Endothelial cell (in vitro differentiated cells): ENCODE measurements at regions not wholly inside any gene's neighbourhood (a gene's known extent, or its start where the extent isn't known, plus 50 kb on each side); places are given as distances from the start of the nearest gene placed in this dataset.

Experiments used
- DNase-seq: peaks from one replicate; pipeline ENCODE4 v3.0.0; 2021; ENCODE audit warnings: low spot score
- H3K27ac Mint-ChIP-seq: one replicate; pipeline ENCODE4 v1.8.0; 2021; ENCODE audit warnings: mixed read lengths, inconsistent platforms; ENCODE audit not compliant: unreplicated experiment
- H3K27me3 Mint-ChIP-seq: one replicate; pipeline ENCODE4 v1.8.0; 2021; ENCODE audit warnings: mild to moderate bottlenecking, moderate library complexity, mixed read lengths, inconsistent platforms; ENCODE audit not compliant: unreplicated experiment
- H3K36me3 Mint-ChIP-seq: one replicate; pipeline ENCODE4 v1.8.0; 2021; ENCODE audit warnings: mild to moderate bottlenecking, low read depth, mixed read lengths, inconsistent platforms; ENCODE audit not compliant: unreplicated experiment
- H3K4me1 Mint-ChIP-seq: one replicate; pipeline ENCODE4 v1.8.0; 2021; ENCODE audit warnings: mild to moderate bottlenecking, mixed read lengths, inconsistent platforms; ENCODE audit not compliant: unreplicated experiment
- H3K4me3 Mint-ChIP-seq: one replicate; pipeline ENCODE4 v1.8.0; 2021; ENCODE audit warnings: mild to moderate bottlenecking, mixed read lengths, inconsistent platforms; ENCODE audit not compliant: unreplicated experiment
- H3K9me3 Mint-ChIP-seq: one replicate; pipeline ENCODE4 v1.8.0; 2021; ENCODE audit warnings: mixed read lengths, inconsistent platforms; ENCODE audit not compliant: unreplicated experiment
- TF ChIP-seq, protein P1 (sequence below): fragments of 200-600 bp; sonication (generic); IDR thresholded peaks from one replicate; pipeline ENCODE4 v1.5.0; 2021; ENCODE audit warnings: antibody characterized with exemption; ENCODE audit not compliant: unreplicated experiment

DNA sequence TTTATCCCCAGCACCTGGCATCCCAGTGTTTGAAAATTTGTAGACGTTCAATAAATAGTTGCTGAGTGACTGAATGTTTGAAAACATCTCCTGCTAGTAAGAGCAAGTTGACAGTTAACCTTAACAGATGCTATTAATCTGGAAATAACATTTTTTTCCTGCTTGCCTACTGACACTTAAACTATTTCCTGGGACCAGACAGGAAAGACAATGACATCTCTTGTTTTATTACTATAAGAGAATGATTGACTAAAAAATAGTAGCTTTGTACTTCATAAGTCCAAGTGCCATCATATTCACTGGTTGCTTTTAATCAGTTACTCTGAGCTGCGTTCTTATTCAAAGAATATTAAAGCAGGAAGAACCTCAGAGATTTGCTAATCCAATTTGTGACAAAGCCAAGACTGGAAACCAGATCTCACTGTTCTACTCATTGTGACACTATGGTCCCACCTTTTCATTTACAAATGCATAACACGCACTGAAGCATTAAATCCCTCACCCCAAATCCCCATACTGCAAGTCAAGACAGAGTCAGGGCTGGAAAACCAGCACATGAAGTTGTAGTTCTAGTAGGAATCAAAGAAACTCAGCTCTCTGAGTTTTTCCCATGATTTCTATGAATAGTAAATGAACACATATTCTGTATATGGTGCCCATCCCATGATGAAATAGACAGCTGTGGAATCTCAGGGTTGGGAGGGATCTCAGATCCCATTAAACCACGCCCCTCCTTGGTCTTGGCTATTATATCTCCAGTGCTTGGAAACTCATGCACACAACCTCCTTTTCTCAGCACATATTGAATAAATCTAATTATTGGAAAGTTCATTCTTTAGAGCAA is 212.7 kb upstream of the P2RY1 start:
- Mint-ChIP-seq H3K27ac (no peak overlapping the region), H3K36me3 (no peaks in the 10 kb centered on the region), H3K27me3 (no peaks in the 10 kb centered on the region), H3K4me3 (no peak overlapping the region), H3K4me1 (peaks cover 8% of the 10 kb centered on the region), H3K9me3 (no peaks in the 10 kb centered on the region)
- DNase-seq, result no peak
- TF ChIP-seq, protein P1, sequence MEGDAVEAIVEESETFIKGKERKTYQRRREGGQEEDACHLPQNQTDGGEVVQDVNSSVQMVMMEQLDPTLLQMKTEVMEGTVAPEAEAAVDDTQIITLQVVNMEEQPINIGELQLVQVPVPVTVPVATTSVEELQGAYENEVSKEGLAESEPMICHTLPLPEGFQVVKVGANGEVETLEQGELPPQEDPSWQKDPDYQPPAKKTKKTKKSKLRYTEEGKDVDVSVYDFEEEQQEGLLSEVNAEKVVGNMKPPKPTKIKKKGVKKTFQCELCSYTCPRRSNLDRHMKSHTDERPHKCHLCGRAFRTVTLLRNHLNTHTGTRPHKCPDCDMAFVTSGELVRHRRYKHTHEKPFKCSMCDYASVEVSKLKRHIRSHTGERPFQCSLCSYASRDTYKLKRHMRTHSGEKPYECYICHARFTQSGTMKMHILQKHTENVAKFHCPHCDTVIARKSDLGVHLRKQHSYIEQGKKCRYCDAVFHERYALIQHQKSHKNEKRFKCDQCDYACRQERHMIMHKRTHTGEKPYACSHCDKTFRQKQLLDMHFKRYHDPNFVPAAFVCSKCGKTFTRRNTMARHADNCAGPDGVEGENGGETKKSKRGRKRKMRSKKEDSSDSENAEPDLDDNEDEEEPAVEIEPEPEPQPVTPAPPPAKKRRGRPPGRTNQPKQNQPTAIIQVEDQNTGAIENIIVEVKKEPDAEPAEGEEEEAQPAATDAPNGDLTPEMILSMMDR, result no peak

DNA sequence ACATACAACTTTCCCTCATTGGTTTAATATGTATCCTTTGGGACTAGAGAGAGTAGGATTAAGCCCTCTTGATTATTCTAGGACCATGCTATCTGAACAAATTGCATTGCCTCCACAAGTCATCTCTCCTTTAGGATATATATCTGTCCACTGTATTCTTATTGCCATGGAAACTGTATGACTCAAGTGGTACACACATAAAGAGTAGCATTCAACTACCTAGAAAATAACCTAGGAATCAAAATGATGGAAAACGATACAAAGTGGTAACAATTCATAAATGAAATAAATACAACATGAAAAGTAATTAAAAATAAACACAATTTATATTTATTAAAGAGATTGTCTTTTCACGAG is 212.1 kb upstream of the P2RY1 start:
- no peaks in the 10 kb centered on the region for H3K27me3 Mint-ChIP-seq
- no peaks in the 10 kb centered on the region for H3K36me3 Mint-ChIP-seq
- H3K9me3 Mint-ChIP-seq, result no peaks in the 10 kb centered on the region
- DNase-seq, result no peak
- H3K27ac Mint-ChIP-seq, result no peak overlapping the region
- H3K4me1 Mint-ChIP-seq, result peaks cover 8% of the 10 kb centered on the region
- H3K4me3 Mint-ChIP-seq, result no peak overlapping the region
- TF ChIP-seq, protein P1, result no peak

DNA sequence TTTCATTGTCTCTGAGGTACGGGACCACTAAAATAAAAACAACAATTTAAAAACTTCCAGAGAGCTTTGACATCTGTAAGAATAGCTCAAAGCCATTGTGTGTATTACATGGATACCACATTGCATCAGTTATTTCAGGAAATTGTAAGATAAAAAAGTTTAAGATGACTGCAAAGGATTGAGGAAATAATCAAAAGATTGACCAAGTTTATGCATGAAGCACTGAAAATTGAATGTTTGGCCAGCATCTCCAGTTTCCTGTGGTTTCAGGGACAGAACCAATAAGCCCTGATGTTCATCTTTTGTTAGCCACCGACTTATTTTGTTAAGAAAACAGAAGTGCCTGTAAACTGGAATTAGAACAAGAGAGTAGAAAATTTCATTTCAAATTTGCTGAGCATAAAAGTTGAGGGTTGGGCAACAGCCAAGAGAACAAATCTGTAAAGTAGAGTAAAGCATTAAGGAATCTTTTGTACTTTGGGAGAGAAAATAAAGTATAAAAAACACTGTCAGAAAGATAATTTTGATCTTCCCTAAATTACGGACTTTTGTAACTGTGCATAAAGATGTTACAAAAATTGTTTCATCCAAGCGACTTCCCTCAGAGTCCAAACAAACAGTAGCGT is 211.5 kb upstream of the P2RY1 start:
- H3K4me3 Mint-ChIP-seq, result no peak overlapping the region
- TF ChIP-seq, protein P1, result no peak
- H3K9me3 Mint-ChIP-seq, result no peaks in the 10 kb centered on the region
- H3K4me1 Mint-ChIP-seq, result peaks cover 8% of the 10 kb centered on the region
- no peaks in the 10 kb centered on the region for H3K36me3 Mint-ChIP-seq
- no peak for DNase-seq
- no peaks in the 10 kb centered on the region for H3K27me3 Mint-ChIP-seq
- H3K27ac Mint-ChIP-seq, result no peak overlapping the region

DNA sequence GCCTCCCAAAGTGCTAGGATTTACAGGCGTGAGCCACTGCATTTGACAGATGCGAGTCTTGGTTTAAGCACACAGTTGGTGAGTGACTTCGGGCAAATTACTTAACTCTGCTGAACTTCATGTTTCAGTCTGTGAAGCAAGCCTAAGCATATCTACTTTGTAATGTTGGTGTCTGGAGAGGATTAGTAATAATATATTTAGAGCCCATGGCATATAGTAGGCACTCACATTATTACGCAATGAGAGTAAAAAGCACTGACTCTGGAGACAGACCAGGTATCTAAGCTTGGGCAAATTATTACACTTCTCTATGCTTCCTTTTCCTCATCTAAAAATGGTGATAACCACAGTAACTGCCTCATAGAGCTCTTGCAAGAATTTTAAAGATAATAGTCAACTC is 208.7 kb upstream of the P2RY1 start:
- H3K4me3 Mint-ChIP-seq, result no peak overlapping the region
- peaks cover 4% of the 10 kb centered on the region for H3K4me1 Mint-ChIP-seq
- no peak overlapping the region for H3K27ac Mint-ChIP-seq
- H3K27me3 Mint-ChIP-seq, result peaks cover 1% of the 10 kb centered on the region
- H3K9me3 Mint-ChIP-seq, result no peaks in the 10 kb centered on the region
- no peaks in the 10 kb centered on the region for H3K36me3 Mint-ChIP-seq
- TF ChIP-seq, protein P1, result no peak
- no peak for DNase-seq

DNA sequence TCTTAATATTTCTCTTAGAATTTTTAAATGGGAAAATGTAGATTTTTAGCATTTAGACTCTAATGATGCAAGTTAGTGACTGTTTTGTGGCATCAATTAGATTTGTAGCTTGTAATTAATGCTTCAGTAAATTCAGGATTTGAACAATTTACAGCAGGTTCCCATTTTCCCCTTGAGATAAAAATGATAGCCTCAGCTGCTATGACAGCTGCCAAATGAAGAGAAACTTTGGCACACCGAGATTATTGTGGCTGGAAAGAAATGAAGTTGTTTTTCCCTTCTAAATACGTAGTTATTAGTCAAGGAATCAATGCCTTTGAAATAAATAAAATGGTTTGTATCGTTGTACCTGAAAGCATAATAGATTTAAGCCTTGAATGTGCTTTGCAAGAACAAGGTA is 206.4 kb upstream of the P2RY1 start:
- TF ChIP-seq, protein P1, result no peak
- no peak for DNase-seq
- Mint-ChIP-seq H3K4me3 (no peak overlapping the region), H3K36me3 (no peaks in the 10 kb centered on the region), H3K9me3 (no peaks in the 10 kb centered on the region), H3K27me3 (peaks cover 1% of the 10 kb centered on the region), H3K27ac (no peak overlapping the region), H3K4me1 (peaks cover 4% of the 10 kb centered on the region)
